HG03064 (cell line): ENCODE measurements at regions not wholly inside any gene's neighbourhood (a gene's known extent, or its start where the extent isn't known, plus 50 kb on each side); places are given as distances from the start of the nearest gene placed in this dataset.

ENCODE experiments used
- ATAC-seq: cut with Tn5 transposase; IDR thresholded peaks from one replicate; pipeline ENCODE4 v1.9.1; 2021; ENCODE audit warnings: low read depth; ENCODE audit not compliant: unreplicated experiment

- ATAC-seq: no peak
These were observed 164.3 kb upstream of the IL12A start for GRCh38 chr3:159824333-159824732.

- ATAC-seq: no peak
These were observed 163.3 kb upstream of the IL12A start for GRCh38 chr3:159825216-159825854.

- peak; percentile 44 for ATAC-seq
These were observed 160.1 kb upstream of the IL12A start for GRCh38 chr3:159828542-159828943.

- no peak for ATAC-seq
These were observed 159.6 kb upstream of the IL12A start for GRCh38 chr3:159829056-159829455.

DNA sequence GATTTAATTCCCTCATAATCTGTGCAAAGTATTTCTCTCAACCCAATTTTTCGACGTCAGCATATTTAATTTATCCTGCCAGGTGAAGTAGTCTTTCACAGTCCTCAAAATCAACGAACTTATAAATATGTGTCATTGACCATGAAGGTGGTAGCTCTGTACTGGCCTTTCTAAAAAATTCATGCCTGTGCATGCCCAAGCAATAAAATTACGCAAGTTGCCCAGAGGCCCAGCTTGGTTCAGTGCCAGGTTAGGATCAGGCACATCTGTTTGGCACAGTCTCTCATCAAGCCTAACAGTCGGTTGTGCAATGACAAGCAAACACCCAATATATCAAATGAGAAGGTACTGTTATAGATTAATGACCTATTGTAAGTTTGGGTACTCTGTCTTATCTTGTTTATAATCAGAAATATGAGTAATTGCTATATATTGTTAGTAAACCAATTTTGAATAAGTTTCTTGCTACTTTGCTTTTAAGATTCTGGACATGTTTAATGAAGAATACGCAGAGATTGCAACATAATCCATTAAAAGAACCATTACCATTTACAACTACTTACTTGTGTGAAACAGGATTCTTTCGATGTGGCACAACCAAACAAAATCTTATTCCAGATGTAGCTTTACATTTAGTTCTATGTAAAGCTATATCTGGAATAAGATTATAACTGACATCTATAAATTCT lies 159.0 kb upstream of the IL12A start:
- ATAC-seq: no peak

DNA sequence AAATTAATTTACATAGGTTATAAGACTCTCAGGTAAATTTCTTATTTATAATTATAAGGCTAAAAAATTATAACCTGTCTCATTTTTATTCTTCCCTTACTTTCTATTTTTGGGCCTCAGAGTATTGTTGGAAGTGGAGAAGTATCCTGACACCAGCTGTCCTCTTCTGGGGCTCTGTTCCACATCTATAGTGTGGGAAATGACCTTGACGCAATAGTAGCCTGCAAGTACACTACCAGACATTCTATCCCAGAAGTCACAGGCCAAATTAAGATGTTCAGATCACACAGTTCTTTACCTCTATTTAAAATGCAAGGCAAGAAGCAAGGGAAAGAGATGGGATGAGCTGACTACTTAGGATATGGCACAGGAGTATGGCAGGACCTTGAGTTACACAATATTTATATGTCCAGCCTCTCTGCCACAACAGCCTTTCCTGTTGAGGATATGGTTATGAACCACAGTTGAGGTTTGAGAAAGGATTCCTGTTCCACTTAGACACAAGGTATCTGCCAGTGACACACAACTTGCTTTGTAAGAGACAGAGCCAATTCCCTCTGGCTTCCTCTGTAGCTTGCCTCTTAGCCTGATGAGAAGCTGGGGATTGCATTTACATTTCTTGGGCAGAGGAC lies 158.0 kb upstream of the IL12A start:
- ATAC-seq: no peak

DNA sequence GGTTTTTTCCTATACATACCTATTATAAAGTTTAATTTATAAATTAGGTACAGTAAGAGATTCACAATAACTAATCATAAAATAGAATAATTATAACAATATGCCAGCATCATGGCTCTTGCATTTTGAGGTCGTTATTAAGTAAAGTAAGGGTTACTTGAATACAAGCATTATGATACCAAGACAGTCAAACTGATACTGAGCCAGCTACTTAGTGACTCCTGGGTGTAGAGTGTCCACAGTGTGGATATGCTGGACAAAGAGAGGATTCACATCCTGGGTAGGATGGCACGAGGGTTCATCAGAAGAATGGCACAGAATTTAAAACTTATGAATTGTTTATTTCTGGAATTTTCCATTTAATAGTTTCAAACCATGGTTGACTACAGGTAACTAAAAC lies 157.2 kb upstream of the IL12A start:
- ATAC-seq: peak; percentile 50

DNA sequence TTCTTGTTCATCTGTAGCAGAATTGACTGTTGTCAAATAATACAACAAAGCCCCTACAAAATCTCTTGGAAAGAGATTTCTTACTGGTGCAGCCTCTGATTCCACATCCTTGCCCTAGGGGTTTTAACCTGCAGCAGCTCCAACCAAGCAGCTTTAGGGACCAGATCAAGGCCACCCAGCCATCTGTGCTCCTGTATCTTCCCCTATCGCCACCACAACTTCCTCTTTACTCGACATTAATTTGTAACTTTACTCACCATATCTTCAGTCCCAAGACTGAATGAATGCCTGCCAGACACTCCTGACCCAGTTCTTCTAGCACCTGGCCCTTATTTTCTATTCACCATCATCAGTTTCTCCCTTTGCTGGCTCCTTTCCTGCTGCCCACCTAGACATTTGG lies 156.6 kb upstream of the IL12A start:
- peak; percentile 74 for ATAC-seq

DNA sequence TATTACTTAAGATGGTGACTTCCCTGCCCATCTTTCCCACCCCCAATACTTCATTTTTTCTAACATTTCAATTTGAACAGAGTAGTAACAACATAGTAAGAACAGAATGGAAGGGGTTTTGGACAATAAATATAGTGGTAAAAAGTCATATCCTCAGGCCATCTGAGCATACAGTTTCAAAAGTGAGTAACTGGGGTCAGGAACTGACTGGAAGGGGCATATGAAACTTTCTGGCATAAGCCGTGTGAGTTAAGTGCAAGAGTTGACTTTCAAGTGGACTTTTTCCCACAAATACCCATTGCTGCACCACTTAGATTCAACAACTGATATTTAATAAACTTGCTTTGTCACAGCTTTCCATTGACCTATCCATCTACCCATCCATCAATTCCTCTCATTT lies 153.5 kb upstream of the IL12A start:
- no peak for ATAC-seq

DNA sequence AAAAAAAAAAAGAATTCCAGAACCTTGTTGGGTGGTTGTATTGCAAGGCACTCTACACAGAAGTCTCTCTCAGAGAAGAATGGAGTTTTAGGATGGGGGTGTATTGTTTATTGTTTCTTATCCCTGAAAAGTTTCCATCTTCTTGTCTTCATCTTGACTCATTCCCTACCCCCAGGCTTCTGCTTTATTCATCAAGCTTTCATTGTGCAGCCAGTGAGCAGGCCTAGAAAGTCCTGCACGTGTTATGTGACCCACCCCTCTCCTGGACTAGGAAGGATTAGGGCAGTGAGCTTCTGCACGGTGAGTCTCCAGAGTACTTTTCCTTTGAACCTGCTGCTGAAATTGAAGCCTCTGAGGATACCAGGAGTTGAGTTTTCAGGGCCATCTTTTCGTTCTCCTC lies 150.9 kb upstream of the IL12A start:
- no peak for ATAC-seq

- no peak for ATAC-seq
These were observed 149.7 kb upstream of the IL12A start for GRCh38 chr3:159838938-159839337.

DNA sequence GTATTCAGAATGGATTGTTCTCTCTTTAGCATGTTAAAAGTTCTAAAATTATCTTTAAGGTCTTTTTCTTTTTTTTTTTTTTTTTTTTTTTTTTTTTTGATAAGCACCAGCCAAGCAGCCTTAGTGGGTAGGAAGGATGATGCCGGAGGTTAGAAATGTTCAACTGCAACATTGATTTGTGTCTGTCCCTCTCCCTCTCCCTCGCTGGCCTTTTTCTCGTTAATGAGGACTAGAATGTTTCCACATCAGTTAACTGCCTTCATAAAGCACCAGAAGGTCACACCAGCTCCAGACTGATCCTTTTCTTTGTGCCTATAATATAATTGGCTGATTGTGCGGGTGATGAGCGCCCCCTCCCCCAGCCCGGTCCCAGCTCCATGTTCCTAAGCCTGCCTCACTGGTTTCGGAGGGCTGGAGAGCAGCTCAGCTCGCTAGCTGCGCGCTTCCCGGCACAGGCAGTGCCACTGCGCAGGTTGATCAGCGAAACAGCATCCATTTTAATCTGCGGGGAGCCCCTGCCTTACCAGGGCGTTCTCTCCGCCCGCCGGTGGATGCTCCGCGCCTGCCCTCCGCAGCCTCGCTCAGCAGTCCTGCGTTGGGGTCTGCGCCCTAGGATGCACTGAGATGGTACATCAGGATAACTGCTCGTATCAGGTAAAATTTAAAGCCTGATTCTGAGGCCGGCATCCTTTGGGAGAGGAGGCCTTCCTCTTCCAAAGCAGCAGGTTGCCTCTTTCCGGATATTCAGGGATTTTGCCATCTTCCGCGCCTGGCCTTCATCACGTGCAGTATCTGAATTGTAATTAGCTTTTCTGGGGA lies 148.9 kb upstream of the IL12A start, which contains the start of gene SCHIP1:
Gene SCHIP1, plus strand, starts transcription at position 301 of the 819 bp plus-strand sequence.
- no peak for ATAC-seq

GRCh38 chr3:159840703-159841299 lies 147.8 kb upstream of the IL12A start:
- no peak for ATAC-seq

DNA sequence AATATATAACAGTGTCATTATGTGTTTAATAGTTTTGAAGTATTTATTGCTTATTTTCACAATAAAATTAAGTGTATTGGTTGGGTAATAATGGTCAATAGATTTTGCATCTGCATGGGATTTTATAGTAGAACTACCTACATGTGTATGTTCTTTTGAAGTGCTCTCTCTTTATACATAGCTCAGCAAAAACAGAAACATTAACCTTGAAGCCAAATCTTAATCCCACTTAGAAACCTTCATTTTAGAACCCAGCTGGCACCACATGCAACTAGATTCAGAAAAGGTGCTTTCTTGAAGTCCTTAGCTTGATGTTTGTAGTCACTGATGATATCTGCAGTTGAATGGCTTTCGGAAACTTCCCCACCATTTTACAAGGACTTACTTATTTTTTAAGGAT lies 146.9 kb upstream of the IL12A start:
- no peak for ATAC-seq

GRCh38 chr3:159843840-159844730 lies 144.6 kb upstream of the IL12A start:
- ATAC-seq: no peak

DNA sequence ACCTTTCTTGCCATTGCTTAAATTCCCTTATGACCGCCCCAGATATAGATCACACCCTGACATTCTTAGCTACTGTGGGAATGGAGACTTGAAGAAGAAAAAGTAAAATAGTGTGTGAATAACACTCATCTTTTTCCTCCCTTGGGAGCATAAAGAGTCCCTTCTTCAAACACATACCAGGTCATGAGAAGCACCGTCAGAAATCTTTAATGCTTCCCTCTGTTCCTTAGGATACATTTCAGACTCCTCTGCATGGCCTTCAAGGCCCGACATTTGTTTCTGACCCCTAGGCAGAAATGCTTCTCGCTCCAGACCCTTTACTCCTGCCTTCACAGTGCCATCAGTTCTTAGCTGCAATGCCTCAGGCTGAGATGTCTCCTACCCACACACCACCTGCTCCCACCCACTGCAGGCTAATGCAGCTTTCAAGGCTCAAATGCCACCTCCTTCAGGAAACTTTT lies 143.8 kb upstream of the IL12A start:
- no peak for ATAC-seq

- ATAC-seq: no peak
These were observed 142.9 kb upstream of the IL12A start for GRCh38 chr3:159845737-159846136.

DNA sequence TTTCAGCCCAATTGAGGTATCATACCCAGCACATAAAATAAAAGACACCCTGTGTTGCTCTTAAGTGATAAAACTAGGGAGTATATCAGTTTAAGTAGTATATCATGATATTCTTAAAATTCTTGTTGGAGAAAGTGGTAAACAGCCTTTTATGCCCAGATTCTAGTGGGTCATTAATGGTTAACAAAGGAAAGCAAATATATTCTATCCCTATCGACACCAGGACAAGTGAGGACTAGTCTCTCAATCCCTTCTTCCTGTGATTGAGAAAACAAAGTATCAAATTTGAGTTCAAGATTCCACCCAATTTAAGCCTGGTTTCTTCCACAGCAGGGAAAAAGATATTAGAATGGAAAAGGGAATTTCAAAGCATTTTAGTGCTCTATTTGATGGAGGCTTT lies 142.4 kb upstream of the IL12A start:
- ATAC-seq: no peak

GRCh38 chr3:159848348-159849118 lies 140.1 kb upstream of the IL12A start:
- no peak for ATAC-seq
